ENCODE measurements at regions not wholly inside any gene's neighbourhood (a gene's known extent, or its start where the extent isn't known, plus 50 kb on each side); places are given as distances from the start of the nearest gene placed in this dataset.

DNA sequence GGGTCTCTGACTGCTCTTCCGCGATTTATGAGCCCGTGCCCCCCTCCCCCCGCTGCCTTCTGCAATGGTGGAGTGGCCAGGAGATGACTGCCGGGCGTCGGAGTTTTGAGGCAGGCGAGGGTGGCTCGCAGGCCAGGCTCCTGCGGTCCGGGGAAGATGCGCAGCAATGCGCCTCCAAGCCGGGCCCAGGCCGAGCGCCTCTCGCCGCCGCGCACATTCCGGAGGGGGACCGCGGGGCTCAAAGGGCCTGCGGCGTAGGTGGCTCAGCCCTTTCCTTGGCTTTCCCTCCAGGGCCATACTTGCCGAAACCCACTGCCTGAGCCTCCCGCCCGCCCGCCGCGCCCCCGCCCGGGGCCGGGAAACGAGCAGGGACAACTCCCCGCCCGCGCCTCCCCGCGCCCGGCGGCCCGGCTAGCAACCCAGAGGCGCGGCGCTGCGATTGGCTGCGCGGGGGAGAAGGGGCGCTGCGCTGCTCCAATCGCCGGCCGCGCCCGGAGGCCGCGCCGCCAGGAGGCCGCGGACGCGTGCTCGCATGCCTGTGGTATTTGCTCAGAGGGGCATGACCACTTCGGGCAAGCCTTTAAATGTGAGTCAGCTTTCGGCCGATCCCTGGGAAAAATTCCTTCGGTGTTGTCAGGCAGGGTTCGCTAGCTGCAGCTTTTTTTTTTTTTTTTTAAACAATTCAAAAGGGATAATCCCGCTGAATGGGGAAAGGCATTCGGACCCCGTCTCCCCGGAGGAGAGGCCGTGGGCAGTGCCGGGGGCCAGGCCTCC lies 157.9 kb upstream of the PARP11 start:
- no peak for DNase-seq (ENCODE audit: low spot score)
- H3K4me1 ChIP-seq (ENCODE audit: insufficient read depth, low read length, poor library complexity, severe bottlenecking) = no peaks in the 10 kb centered on the region
- no TSS peak for BruUV-seq (replicated peaks)
- H3K4me3 ChIP-seq (ENCODE audit: low read depth, low read length, poor library complexity, severe bottlenecking) = no peak overlapping the region
- H3K9me2 ChIP-seq (ENCODE audit: insufficient read depth, low read length) = no peaks in the 10 kb centered on the region
- CTCF ChIA-PET (ENCODE audit: unreplicated experiment) = interaction anchor here (0.6 kb wide), 1 partner anchor 19 kb away, joined by 3 read pairs; no protein-coding TSS in a partner anchor
- TF ChIP-seq, protein P1, sequence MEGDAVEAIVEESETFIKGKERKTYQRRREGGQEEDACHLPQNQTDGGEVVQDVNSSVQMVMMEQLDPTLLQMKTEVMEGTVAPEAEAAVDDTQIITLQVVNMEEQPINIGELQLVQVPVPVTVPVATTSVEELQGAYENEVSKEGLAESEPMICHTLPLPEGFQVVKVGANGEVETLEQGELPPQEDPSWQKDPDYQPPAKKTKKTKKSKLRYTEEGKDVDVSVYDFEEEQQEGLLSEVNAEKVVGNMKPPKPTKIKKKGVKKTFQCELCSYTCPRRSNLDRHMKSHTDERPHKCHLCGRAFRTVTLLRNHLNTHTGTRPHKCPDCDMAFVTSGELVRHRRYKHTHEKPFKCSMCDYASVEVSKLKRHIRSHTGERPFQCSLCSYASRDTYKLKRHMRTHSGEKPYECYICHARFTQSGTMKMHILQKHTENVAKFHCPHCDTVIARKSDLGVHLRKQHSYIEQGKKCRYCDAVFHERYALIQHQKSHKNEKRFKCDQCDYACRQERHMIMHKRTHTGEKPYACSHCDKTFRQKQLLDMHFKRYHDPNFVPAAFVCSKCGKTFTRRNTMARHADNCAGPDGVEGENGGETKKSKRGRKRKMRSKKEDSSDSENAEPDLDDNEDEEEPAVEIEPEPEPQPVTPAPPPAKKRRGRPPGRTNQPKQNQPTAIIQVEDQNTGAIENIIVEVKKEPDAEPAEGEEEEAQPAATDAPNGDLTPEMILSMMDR (conservative IDR thresholded peaks at IDR 0.05; ENCODE audit: low read length) = no peak
- no peak for TF ChIP-seq EZH2phosphoT487 (IDR thresholded peaks at IDR 0.05; ENCODE audit: borderline replicate concordance, low read depth, low read length)
- H4K20me1 ChIP-seq (ENCODE audit: insufficient read depth, low read length) = no peaks in the 10 kb centered on the region
- no peaks in the 10 kb centered on the region for H3K9me3 ChIP-seq (ENCODE audit: low read length)
- no peak overlapping the region for H2AFZ ChIP-seq (ENCODE audit: low read length)
- H3K4me2 ChIP-seq (ENCODE audit: low read length) = no peak overlapping the region
- H3K36me3 ChIP-seq (ENCODE audit: insufficient read depth, low read length) = no peaks in the 10 kb centered on the region
- H3K27ac ChIP-seq (ENCODE audit: low read depth, low read length, poor library complexity, severe bottlenecking) = no peak overlapping the region
- POLR2A ChIA-PET = no interaction called here
- no peaks in the 10 kb centered on the region for H3K79me2 ChIP-seq (ENCODE audit: insufficient read depth, low read depth, low read length)
- intact Hi-C loops (cut with micrococcal nuclease; ENCODE audit: unreplicated experiment) = no loop called here

DNA sequence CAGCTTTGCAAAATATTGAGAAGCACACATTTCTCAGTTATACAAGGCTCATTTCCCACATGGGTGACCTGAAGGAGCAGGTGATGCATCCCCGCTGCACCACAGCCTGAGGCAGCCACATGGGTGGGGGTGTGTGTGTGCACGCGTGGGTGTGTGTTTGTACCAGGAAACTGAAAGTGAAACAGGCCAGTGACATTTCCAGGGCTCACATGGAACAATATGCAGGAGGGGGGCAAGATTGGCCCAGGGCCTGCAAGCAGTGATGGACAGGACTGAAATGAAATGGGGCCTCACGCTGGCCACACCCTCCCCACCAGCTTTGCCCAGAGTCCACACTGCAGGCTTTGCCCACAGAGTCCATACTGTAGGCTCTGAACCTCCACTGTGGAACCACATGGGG lies 154.2 kb upstream of the PARP11 start:
- Histone ChIP-seq H4K20me1 (ENCODE audit: insufficient read depth, low read length) (no peaks in the 10 kb centered on the region), H3K4me1 (ENCODE audit: insufficient read depth, low read length, poor library complexity, severe bottlenecking) (no peaks in the 10 kb centered on the region), H3K4me2 (ENCODE audit: low read length) (no peak overlapping the region), H3K27ac (ENCODE audit: low read depth, low read length, poor library complexity, severe bottlenecking) (no peak overlapping the region), H3K9me2 (ENCODE audit: insufficient read depth, low read length) (no peaks in the 10 kb centered on the region), H3K4me3 (ENCODE audit: low read depth, low read length, poor library complexity, severe bottlenecking) (no peak overlapping the region), H3K36me3 (ENCODE audit: insufficient read depth, low read length) (no peaks in the 10 kb centered on the region), H3K9me3 (ENCODE audit: low read length) (no peaks in the 10 kb centered on the region), H3K79me2 (ENCODE audit: insufficient read depth, low read depth, low read length) (no peaks in the 10 kb centered on the region), H2AFZ (ENCODE audit: low read length) (no peak overlapping the region)
- ChIA-PET CTCF (ENCODE audit: unreplicated experiment) (no interaction called here), POLR2A (no interaction called here)
- intact Hi-C loops (cut with micrococcal nuclease; ENCODE audit: unreplicated experiment) = no loop called here
- no peak for DNase-seq (ENCODE audit: low spot score)
- TF ChIP-seq, protein P1 (conservative IDR thresholded peaks at IDR 0.05; ENCODE audit: low read length) = no peak
- TF ChIP-seq EZH2phosphoT487 (IDR thresholded peaks at IDR 0.05; ENCODE audit: borderline replicate concordance, low read depth, low read length) = no peak
- BruUV-seq (replicated peaks) = no TSS peak

DNA sequence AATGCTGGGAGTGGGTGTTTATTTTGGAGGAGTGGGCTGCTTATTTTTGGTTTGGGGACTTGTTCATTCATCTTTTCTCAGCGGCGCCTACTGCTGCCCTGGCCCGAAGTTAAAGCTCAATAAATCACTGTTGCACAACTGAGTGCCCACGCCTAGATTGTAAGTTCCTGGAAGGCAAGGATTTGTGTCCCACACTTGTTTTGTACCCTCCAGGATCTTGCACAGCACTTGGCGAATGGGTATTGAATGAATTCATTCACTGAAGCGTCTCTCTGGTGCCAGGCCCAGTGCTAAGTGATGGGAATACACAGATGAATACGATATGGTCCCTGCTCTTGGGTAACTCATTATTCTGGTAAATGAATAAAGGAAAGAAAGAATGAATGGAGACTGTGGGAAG lies 153.3 kb upstream of the PARP11 start:
- no peaks in the 10 kb centered on the region for H3K4me1 ChIP-seq (ENCODE audit: insufficient read depth, low read length, poor library complexity, severe bottlenecking)
- ChIA-PET POLR2A (interaction anchor here (0.6 kb wide), 1 partner anchor 108 kb away, joined by 7 read pairs; no protein-coding TSS in a partner anchor), CTCF (ENCODE audit: unreplicated experiment) (no interaction called here)
- no peaks in the 10 kb centered on the region for H3K79me2 ChIP-seq (ENCODE audit: insufficient read depth, low read depth, low read length)
- H3K36me3 ChIP-seq (ENCODE audit: insufficient read depth, low read length) = no peaks in the 10 kb centered on the region
- no peaks in the 10 kb centered on the region for H4K20me1 ChIP-seq (ENCODE audit: insufficient read depth, low read length)
- no peak overlapping the region for H2AFZ ChIP-seq (ENCODE audit: low read length)
- intact Hi-C loops (cut with micrococcal nuclease; ENCODE audit: unreplicated experiment) = no loop called here
- H3K4me2 ChIP-seq (ENCODE audit: low read length) = no peak overlapping the region
- H3K9me2 ChIP-seq (ENCODE audit: insufficient read depth, low read length) = no peaks in the 10 kb centered on the region
- no TSS peak for BruUV-seq (replicated peaks)
- DNase-seq (ENCODE audit: low spot score) = no peak
- no peak for TF ChIP-seq EZH2phosphoT487 (IDR thresholded peaks at IDR 0.05; ENCODE audit: borderline replicate concordance, low read depth, low read length)
- TF ChIP-seq, protein P1 (conservative IDR thresholded peaks at IDR 0.05; ENCODE audit: low read length) = no peak
- H3K9me3 ChIP-seq (ENCODE audit: low read length) = no peaks in the 10 kb centered on the region
- no peak overlapping the region for H3K27ac ChIP-seq (ENCODE audit: low read depth, low read length, poor library complexity, severe bottlenecking)
- H3K4me3 ChIP-seq (ENCODE audit: low read depth, low read length, poor library complexity, severe bottlenecking) = no peak overlapping the region
